Astrocyte (in vitro differentiated cells and primary cell): ENCODE measurements at regions not wholly inside any gene's neighbourhood (a gene's known extent, or its start where the extent isn't known, plus 50 kb on each side); places are given as distances from the start of the nearest gene placed in this dataset.

Experiments
- EZH2 ChIP-seq: IDR thresholded peaks from 2 replicates; pipeline ENCODE4 v1.6.1; 2012; ENCODE audit warnings: mild to moderate bottlenecking, low read length, inconsistent platforms; ENCODE audit not compliant: insufficient read depth
- TF ChIP-seq, protein P1 (sequence below): IDR thresholded peaks from 2 replicates; pipeline ENCODE4 v1.5.1; 2011; ENCODE audit warnings: low read depth, mild to moderate bottlenecking, inconsistent platforms, low read length, moderate library complexity; ENCODE audit not compliant: insufficient read depth

DNA sequence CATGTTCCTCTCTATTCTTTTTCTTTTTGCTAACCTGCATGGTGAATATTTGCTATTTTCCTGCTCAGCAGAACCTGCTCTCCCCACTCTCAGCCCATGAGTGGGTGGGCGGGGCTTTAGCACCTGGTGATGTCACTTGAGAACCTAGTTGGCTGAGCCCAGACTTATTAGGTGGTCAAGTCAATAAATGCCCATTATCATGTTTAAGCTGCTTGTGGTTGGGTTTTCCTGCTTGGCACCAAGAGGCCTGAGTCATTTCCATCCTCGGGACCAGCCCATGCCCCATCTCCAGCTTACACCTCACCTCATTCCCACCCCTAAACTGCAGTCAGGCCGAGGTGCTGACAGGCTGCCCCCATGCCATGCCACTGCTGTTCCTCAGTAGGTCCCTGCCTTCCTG lies 226.6 kb downstream of the ANKRD30B start:
- TF ChIP-seq, protein P1, sequence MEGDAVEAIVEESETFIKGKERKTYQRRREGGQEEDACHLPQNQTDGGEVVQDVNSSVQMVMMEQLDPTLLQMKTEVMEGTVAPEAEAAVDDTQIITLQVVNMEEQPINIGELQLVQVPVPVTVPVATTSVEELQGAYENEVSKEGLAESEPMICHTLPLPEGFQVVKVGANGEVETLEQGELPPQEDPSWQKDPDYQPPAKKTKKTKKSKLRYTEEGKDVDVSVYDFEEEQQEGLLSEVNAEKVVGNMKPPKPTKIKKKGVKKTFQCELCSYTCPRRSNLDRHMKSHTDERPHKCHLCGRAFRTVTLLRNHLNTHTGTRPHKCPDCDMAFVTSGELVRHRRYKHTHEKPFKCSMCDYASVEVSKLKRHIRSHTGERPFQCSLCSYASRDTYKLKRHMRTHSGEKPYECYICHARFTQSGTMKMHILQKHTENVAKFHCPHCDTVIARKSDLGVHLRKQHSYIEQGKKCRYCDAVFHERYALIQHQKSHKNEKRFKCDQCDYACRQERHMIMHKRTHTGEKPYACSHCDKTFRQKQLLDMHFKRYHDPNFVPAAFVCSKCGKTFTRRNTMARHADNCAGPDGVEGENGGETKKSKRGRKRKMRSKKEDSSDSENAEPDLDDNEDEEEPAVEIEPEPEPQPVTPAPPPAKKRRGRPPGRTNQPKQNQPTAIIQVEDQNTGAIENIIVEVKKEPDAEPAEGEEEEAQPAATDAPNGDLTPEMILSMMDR: no peak
- no peak for TF ChIP-seq EZH2
